T-helper 1 cell treated with Interleukin-12 subunit alpha and Interleukin-12 subunit beta and Interleukin-4 antibody, amounts not matched to agents 30 ng/mL and 1 ng/mL, for 36 hours (primary cell): ENCODE measurements at regions not wholly inside any gene's neighbourhood (a gene's known extent, or its start where the extent isn't known, plus 50 kb on each side); places are given as distances from the start of the nearest gene placed in this dataset.
"Not testable (repeated sequence)": the region's sequence is repeated elsewhere in the genome, so short reads cannot be mapped to it uniquely, and the experiment has no call there.

Experiments
- intact Hi-C: fragments of 100-400 bp; cut with micrococcal nuclease; formaldehyde crosslinking; loops from one replicate; pipeline ENCODE4 v1.15.1; 2024

DNA sequence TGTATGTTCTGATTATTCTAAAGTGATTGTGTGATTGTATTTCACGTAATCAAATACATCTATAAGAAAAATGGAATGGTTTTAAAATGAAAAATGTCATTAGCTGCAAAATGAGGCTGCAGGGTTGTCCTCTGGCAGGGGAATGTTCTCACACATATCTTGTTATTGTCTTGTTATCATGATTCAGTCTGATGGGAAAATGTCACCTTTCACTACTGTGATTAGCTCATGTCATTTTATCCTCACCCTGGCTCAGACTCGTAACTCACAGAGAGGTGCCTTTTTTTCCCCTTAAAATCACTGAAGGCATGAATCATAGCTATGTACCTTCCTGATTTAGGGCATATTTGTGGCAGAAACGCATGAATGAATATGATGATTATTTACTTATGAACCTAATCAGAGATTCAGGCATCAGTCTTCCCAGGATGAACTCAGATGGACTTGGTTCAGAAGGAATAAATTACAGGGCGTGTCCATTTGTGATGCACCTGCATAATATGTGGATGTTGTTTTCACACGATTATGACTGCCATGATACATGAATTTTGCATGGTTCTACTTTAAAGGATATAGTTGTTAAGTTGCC lies 1339.2 kb downstream of the AACS start:
- intact Hi-C loops, result no loop called here

DNA sequence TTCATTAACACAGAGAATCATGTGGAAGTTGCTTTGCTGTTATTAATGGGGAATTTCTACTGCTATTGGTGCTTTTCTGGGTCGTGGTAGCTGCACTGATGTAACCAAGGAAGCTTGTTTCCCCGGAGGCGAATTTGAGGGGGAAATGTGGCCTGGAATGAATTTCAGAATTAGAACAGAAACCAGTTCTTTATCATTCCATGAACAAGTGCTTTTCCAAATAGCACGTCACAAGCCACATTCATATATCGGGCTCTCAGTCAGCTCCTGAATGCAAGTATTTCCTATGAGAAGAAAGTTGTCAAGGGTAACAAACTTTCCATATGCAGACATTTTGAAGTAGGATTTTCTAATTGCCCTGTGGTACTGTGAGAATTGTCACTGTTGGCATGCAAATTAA lies 1353.2 kb downstream of the AACS start:
- intact Hi-C loops, result no loop called here

DNA sequence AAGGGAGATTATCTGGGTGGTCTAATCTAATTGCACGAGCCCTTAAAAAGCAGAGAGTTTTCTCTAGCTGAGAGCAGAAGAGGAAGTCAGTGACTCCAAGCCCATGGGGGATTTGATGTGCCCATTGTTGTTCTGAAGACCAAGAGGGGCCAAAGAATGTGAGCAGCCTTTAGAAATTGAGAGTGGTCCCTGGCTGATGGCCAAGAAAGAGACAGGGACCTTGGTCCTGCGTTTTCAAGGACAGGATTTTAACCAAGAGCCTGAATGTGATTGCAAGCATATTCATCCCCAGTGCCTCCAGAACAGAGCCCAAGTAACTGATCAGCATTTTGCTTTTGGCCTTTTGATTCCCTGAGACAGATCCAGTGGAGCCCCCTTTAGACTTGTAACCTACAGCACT lies 1353.9 kb downstream of the AACS start:
- intact Hi-C loops, result no loop called here

- intact Hi-C loops, result no loop called here
Observed at GRCh38 chr12:126424696-126425095, 1359.5 kb downstream of the AACS start.

DNA sequence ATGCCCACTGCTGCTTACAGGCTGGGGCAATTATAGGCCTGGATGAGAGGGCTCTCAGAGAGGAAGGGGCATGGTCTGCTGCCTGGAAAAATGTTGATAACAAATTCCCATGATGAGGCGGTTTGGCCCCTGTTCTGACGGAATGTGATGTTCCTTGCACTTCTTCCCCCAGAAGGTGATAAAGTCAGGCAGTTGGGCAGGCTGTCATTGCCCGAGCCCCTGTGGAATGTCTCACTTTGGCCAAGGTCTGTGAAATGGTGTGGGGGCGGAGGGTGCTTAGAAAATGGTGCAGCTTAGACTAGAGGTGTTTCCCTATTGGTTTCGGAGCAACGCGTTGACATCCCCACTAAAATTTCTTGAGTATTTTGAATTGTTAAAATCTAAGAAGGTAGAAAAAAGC lies 1360.0 kb downstream of the AACS start:
- intact Hi-C loops, result no loop called here

GRCh38 chr12:126428769-126429168 lies 1363.5 kb downstream of the AACS start:
- intact Hi-C loops, result no loop called here

GRCh38 chr12:126430921-126431320 lies 1365.7 kb downstream of the AACS start:
- intact Hi-C loops, result no loop called here

- intact Hi-C loops, result no loop called here
Observed at GRCh38 chr12:126431767-126432166, 1366.5 kb downstream of the AACS start.

- intact Hi-C loops, result no loop called here
Observed at GRCh38 chr12:126432780-126433179, 1367.5 kb downstream of the AACS start.

DNA sequence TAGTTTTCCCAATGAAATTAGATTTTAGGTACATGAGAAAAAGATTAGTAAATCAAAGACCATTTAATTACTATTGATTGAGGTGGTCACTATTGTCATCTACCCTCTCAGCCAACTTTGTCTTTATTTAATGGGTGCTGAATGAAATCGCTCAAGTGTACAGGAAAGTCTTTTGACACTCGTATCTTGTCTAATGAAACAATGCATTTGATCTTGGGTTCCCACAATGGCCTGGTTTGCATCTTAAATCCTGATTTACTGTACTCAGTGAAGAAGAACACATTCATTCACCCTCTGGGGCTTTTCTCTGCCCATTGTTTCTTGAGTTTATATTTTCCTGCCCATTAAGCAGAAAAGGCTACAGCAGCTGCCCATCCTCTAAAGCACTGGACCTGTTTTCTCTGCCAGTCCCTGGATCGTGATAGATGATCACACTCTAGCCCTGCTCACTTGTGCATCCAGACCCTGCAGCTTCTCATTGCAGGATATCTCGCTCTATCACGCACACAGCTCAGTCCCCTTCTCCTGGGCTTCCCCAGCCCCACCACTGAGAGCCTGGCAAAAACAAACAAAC lies 1369.3 kb downstream of the AACS start:
- intact Hi-C loops, result no loop called here

GRCh38 chr12:126436041-126436440 lies 1370.8 kb downstream of the AACS start:
- intact Hi-C loops, result no loop called here

DNA sequence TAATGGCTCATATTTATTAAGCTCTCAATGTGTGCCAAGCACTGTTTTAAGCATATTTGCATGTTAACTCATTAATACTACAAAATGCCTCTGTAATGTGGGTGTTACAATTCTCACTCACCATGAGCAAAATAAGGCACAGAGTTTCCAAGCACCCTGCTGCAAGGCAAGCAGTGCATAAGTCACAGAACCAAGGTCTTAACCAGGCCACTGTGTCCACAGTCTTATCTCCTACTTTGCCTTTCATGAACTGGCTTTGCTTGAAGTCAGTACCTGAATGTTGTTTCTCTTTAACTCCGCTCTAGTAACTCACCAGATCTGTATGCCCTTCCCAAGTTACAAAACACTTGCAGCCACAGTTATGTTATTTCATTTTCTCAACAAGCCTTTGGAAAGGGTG lies 1372.7 kb downstream of the AACS start:
- intact Hi-C loops, result no loop called here

DNA sequence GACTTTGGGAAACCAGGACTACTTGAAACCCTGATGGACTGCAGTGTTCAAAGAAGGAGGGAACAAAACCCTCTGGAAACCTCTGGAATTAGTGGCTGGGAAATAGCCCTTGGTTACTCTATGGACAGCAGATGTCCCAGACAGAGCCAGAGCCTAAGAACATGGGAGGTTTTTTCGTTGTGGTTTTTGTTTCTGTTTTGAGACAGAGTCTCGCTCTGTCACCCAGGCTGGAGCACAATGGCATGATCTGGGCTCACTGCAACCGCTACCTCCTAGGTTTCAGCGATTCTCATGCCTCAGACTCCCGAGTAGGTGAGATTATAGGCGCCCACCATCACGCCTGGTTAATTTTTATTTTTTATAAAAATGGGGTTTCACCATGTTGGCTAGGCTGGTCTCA lies 1378.7 kb downstream of the AACS start:
- intact Hi-C loops, result no loop called here

- intact Hi-C loops, result no loop called here
Observed at GRCh38 chr12:126447346-126447745, 1382.1 kb downstream of the AACS start.

DNA sequence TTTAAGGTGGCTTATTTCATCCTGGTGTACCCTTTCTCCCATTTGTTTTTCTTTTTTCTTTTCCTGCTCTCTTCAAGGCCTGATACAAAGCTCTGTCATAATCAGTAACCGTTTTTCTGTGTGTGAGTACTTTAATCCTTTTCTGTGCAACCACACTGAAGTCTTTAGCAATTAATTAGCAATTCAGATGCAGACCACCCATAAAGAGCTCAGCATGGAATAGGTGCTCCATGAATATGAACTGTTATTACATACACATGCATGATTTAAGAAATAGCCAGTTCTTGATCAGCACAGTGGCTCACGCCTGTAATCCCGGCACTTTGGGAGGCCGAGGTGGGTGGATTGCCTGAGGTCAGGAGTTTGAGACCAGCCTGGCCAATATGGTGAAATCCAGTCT lies 1386.6 kb downstream of the AACS start:
- intact Hi-C loops, result no loop called here

DNA sequence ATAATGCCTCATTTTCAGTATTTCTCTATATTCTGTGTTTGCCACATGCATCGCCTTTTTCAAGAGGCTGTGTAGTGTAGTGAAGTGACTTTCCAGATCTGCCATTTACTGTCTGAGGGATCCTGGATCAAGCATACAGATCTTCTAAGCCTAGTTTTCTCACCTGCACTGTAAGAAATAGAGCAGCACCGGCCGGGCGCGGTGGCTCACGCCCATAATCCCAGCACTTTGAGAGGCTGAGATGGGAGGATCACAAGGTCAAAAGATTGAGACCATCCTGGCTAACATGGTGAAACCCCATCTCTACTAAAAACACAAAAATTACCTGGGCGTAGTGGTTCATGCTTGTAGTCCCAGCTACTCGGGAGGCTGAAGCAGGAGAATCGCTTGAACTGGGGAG lies 1387.5 kb downstream of the AACS start:
- intact Hi-C loops, result not testable (repeated sequence)

- intact Hi-C loops, result no loop called here
Observed at GRCh38 chr12:126454581-126454980, 1389.3 kb downstream of the AACS start.

DNA sequence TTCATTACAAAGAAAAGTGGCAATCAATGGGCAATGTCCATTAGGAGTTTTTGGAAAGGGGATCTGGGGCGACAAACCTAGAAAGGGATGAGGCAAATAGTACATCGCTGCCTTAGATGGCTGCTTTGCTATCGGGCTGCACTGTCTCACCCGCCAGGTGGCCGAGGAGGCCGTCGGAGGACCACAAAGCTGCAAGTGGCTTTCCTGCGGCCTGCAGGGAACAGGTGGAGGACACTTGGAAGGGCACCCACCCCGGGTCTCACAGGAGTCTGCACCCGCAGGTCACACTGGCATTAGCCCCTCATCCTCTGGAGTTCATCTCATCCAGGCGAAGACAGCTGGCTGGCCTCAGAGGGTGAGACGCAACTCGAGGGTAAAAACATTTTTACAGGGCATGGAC lies 1392.5 kb downstream of the AACS start:
- intact Hi-C loops, result no loop called here

GRCh38 chr12:126464153-126464552 lies 1398.9 kb downstream of the AACS start:
- intact Hi-C loops, result no loop called here

DNA sequence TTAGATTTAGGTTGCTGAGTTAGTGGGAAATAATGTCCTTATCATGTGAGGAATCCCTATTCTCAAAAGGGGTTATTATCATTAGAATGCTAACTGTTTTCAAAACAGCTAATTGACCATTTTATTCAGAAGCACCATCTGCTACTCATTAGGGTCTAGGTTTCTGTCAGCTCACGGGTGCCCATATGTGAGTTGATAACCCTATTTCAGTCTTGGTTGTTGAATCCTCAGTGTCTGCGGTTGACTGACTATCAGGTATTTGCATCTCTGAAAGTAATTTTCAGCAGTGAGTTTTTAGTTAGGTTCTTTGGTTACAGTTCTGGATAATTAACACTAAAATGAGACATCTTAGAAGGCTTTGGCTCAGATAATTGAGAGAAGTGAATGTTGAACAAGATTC lies 1404.0 kb downstream of the AACS start:
- intact Hi-C loops, result no loop called here

- intact Hi-C loops, result no loop called here
Observed at GRCh38 chr12:126474703-126475102, 1409.5 kb downstream of the AACS start.

GRCh38 chr12:126480451-126480850 lies 1415.2 kb downstream of the AACS start:
- intact Hi-C loops, result no loop called here

- intact Hi-C loops, result no loop called here
Observed at GRCh38 chr12:126481688-126482087, 1416.5 kb downstream of the AACS start.
